ENCODE measurements at regions not wholly inside any gene's neighbourhood (a gene's known extent, or its start where the extent isn't known, plus 50 kb on each side); places are given as distances from the start of the nearest gene placed in this dataset.

- no peak overlapping the region for H3K27ac ChIP-seq
- H3K27me3 ChIP-seq (replicated peaks) = peaks cover 2% of the 10 kb centered on the region
- DNase-seq = no peak
- in situ Hi-C loops (cut with HindIII; ENCODE audit: low pct_ligation_motif_present, low sequenced_read_pairs) = no loop called here
- no peak overlapping the region for H3K4me3 ChIP-seq (ENCODE audit: low read depth, low read length)
- H3K36me3 ChIP-seq (replicated peaks) = no peaks in the 10 kb centered on the region
- TF ChIP-seq CTCF (IDR thresholded peaks at IDR 0.05; ENCODE audit: low read depth, low read length, missing control alignments) = no peak
Observed at GRCh38 chr10:47240173-47240572, 59.8 kb upstream of the GDF10 start.

GRCh38 chr10:47241256-47241655, 58.7 kb upstream of the GDF10 start:
- Histone ChIP-seq H3K27me3 (replicated peaks) (peaks cover 2% of the 10 kb centered on the region), H3K27ac (no peak overlapping the region), H3K36me3 (replicated peaks) (no peaks in the 10 kb centered on the region), H3K4me3 (ENCODE audit: low read depth, low read length) (no peak overlapping the region)
- DNase-seq = no peak
- no peak for TF ChIP-seq CTCF (IDR thresholded peaks at IDR 0.05; ENCODE audit: low read depth, low read length, missing control alignments)
- in situ Hi-C loops (cut with HindIII; ENCODE audit: low pct_ligation_motif_present, low sequenced_read_pairs) = no loop called here

DNA sequence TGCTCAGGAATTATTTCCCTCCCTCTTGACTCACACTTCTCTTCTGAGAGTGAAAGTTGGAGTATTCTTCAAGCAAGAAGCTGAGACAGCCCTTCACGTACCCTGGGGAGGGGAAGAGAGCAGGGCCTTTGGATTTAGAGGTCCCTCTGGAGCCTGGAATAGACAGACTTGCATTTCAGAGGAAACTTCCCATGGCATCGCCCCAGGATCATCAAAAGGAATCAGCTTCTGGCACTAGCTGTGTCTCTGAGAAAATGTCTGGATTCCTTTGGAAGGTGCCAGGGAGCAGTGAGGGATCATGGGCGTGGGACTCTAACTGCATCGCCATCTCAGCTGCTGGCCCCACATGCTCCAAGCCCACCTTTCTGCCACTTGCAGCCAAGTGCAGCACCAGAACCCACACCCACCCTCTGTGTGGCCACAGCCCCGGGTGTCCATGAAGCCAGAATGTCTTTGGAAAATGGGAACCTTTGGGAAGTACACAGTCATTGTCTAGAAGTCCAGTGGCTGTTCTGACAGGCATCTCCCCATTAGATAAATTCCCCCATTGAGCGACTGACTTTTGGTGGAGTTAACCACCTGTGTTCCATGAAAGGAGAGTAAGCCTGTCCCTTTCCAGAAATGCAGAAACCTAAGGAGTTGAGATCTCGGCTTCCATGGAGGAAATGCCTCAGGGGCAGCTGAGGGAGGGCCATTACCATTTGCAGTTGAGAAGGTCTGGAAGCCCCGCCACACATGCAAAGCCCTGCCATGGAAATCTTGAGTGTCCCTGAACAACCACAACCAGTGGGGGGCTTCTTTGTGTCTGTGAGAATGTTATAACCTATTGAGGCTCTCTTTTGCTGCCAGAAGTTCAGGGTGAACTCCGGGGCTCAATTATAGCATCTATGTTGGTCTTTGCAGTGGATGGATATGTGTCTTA, 57.8 kb upstream of the GDF10 start:
- Histone ChIP-seq H3K4me3 (ENCODE audit: low read depth, low read length) (no peak overlapping the region), H3K27ac (no peak overlapping the region), H3K36me3 (replicated peaks) (no peaks in the 10 kb centered on the region), H3K27me3 (replicated peaks) (peaks cover 2% of the 10 kb centered on the region)
- in situ Hi-C loops (cut with HindIII; ENCODE audit: low pct_ligation_motif_present, low sequenced_read_pairs) = no loop called here
- DNase-seq = no peak
- no peak for TF ChIP-seq CTCF (IDR thresholded peaks at IDR 0.05; ENCODE audit: low read depth, low read length, missing control alignments)

GRCh38 chr10:47243356-47243755, 56.6 kb upstream of the GDF10 start:
- in situ Hi-C loops (cut with HindIII; ENCODE audit: low pct_ligation_motif_present, low sequenced_read_pairs) = no loop called here
- Histone ChIP-seq H3K27ac (no peak overlapping the region), H3K36me3 (replicated peaks) (no peaks in the 10 kb centered on the region), H3K27me3 (replicated peaks) (peaks cover 2% of the 10 kb centered on the region), H3K4me3 (ENCODE audit: low read depth, low read length) (no peak overlapping the region)
- no peak for DNase-seq
- TF ChIP-seq CTCF (IDR thresholded peaks at IDR 0.05; ENCODE audit: low read depth, low read length, missing control alignments) = no peak

DNA sequence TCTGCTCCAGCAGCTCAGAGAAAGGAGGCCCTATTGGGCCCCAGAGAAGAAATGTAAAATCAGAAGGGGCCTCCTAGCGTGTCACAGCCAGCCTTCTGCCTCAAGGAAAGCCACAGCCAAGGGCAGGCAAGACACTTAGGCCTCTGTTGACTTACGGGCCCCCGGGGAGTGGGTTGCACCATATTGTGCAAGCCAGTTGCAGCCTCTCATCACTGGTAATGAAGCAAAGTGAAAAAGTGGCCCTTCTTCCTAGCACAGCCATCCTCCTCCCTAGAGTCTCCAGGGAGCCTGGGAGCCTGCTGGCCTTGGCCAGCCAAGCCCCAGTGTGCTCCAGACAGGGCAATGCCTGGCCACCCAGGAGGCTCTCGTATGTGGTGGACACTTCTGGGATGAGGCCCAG, 56.2 kb upstream of the GDF10 start:
- H3K27me3 ChIP-seq (replicated peaks) = peaks cover 2% of the 10 kb centered on the region
- TF ChIP-seq CTCF (IDR thresholded peaks at IDR 0.05; ENCODE audit: low read depth, low read length, missing control alignments) = no peak

More for the DNA sequence above, 56.2 kb upstream of the GDF10 start:
- H3K36me3 ChIP-seq (replicated peaks) = no peaks in the 10 kb centered on the region
- in situ Hi-C loops (cut with HindIII; ENCODE audit: low pct_ligation_motif_present, low sequenced_read_pairs) = no loop called here
- DNase-seq = no peak
- no peak overlapping the region for H3K4me3 ChIP-seq (ENCODE audit: low read depth, low read length)
- H3K27ac ChIP-seq = no peak overlapping the region

All from brain microvascular endothelial cell (primary cell).